Left ventricle myocardium inferior (tissue), 1 donor: ENCODE measurements at regions not wholly inside any gene's neighbourhood (a gene's known extent, or its start where the extent isn't known, plus 50 kb on each side); places are given as distances from the start of the nearest gene placed in this dataset.

Experiments
- DNase-seq: peaks from one replicate; pipeline ENCODE4 v3.0.0-alpha.2; 2020
- H3K27ac ChIP-seq: fragments of 200-600 bp; replicated peaks from 2 replicates; pipeline ENCODE4 v1.8.0; 2021
- H3K27me3 ChIP-seq: fragments of 200-600 bp; 2 replicates; pipeline ENCODE4 v1.8.0; 2021; ENCODE audit warnings: low read depth
- H3K36me3 ChIP-seq: fragments of 200-600 bp; 2 replicates; pipeline ENCODE4 v1.8.0; 2021
- H3K4me1 ChIP-seq: fragments of 200-600 bp; 2 replicates; pipeline ENCODE4 v1.8.0; 2021
- H3K4me3 ChIP-seq: fragments of 200-600 bp; 2 replicates; pipeline ENCODE4 v1.8.0; 2021; ENCODE audit warnings: mild to moderate bottlenecking, moderate library complexity
- H3K9me3 ChIP-seq: fragments of 200-600 bp; replicated peaks from 2 replicates; pipeline ENCODE4 v1.8.0; 2021
- CTCF ChIP-seq: fragments of 200-600 bp; IDR thresholded peaks from 2 replicates; pipeline ENCODE4 v1.8.0; 2021; ENCODE audit warnings: antibody characterized with exemption, mild to moderate bottlenecking, borderline replicate concordance
- intact Hi-C: fragments of 100-400 bp; cut with micrococcal nuclease; formaldehyde crosslinking; loops from one replicate; pipeline ENCODE4 v1.11.0; 2022
- donor health status: DM: no; HTN: yes; CAD: no; lungs with severe emphysema.

DNA sequence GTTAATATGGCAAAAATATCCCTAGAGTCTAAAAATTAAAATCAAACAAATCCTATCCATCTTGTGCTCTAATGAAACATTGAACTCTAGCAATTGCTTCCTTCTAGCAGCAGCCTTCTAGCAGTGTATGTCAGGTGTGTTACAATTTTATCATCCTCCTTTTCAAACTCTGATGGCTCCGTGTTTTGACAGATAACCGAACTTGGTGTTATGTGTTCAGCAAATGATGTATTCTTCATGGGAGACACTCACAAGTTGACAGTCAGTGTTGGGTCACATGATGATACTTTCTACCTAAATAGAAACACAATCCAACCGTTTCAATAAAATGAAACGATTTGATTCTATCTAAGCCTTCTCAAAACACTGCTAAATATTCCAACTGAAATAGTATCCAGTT, 525.3 kb upstream of the NOVA1 start:
- no peak for DNase-seq
- no peaks in the 10 kb centered on the region for H3K36me3 ChIP-seq
- intact Hi-C loops: no loop called here

DNA sequence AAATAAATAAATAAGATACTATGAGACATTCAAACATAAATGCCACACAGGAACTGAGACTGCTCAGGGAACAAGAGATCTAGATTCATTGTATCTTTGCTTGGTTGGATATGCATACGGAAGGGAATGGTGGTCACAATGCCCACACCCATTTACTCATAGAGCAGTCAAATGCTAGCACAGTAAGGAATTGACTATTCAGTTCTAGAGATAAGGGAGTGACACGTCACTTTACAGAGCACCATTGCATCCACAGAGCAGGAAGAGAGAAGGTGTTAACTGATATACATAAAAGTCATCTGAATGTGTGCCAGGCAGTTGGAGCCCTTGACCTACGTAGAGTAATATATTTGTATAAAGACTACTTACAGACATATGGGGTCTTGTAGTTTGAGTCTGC, 530.0 kb upstream of the NOVA1 start:
- Histone ChIP-seq H3K9me3 (peaks cover 14% of the 10 kb centered on the region), H3K27me3 (no peaks in the 10 kb centered on the region), H3K4me3 (no peak overlapping the region), H3K36me3 (no peaks in the 10 kb centered on the region), H3K4me1 (no peaks in the 10 kb centered on the region), H3K27ac (no peak overlapping the region)
- intact Hi-C loops: no loop called here
- DNase-seq: no peak
- TF ChIP-seq CTCF: no peak

More for the DNA sequence above, 525.3 kb upstream of the NOVA1 start:
- H3K4me1 ChIP-seq: no peaks in the 10 kb centered on the region
- TF ChIP-seq CTCF: no peak
- no peak overlapping the region for H3K4me3 ChIP-seq
- no peaks in the 10 kb centered on the region for H3K27me3 ChIP-seq
- peaks cover 38% of the 10 kb centered on the region for H3K9me3 ChIP-seq
- no peak overlapping the region for H3K27ac ChIP-seq

GRCh38 chr14:27134200-27134599, 536.4 kb upstream of the NOVA1 start:
- intact Hi-C loops: no loop called here
- Histone ChIP-seq H3K27ac (no peak overlapping the region), H3K36me3 (no peaks in the 10 kb centered on the region), H3K4me1 (no peaks in the 10 kb centered on the region), H3K9me3 (peaks cover 9% of the 10 kb centered on the region), H3K4me3 (no peak overlapping the region), H3K27me3 (no peaks in the 10 kb centered on the region)
- DNase-seq: no peak
- no peak for TF ChIP-seq CTCF

- intact Hi-C loops: no loop called here
- no peak overlapping the region for H3K4me3 ChIP-seq
- TF ChIP-seq CTCF: no peak
- H3K36me3 ChIP-seq: no peaks in the 10 kb centered on the region
- H3K27me3 ChIP-seq: no peaks in the 10 kb centered on the region
- H3K4me1 ChIP-seq: no peaks in the 10 kb centered on the region
- DNase-seq: no peak
- H3K9me3 ChIP-seq: peaks cover 12% of the 10 kb centered on the region
- no peak overlapping the region for H3K27ac ChIP-seq
Observed at GRCh38 chr14:27145170-27145569, 547.3 kb upstream of the NOVA1 start.

- intact Hi-C loops: no loop called here
- H3K36me3 ChIP-seq: no peaks in the 10 kb centered on the region
- peaks cover 27% of the 10 kb centered on the region for H3K9me3 ChIP-seq
- no peaks in the 10 kb centered on the region for H3K4me1 ChIP-seq
- no peak for DNase-seq
- no peak for TF ChIP-seq CTCF
- H3K27ac ChIP-seq: no peak overlapping the region
- H3K27me3 ChIP-seq: no peaks in the 10 kb centered on the region
- no peak overlapping the region for H3K4me3 ChIP-seq
Observed at GRCh38 chr14:27148143-27148542, 550.3 kb upstream of the NOVA1 start.

- Histone ChIP-seq H3K4me3 (no peak overlapping the region), H3K27ac (no peak overlapping the region), H3K27me3 (no peaks in the 10 kb centered on the region), H3K36me3 (no peaks in the 10 kb centered on the region), H3K9me3 (peaks cover 8% of the 10 kb centered on the region), H3K4me1 (no peaks in the 10 kb centered on the region)
- no peak for DNase-seq
- intact Hi-C loops: no loop called here
- TF ChIP-seq CTCF: no peak
Observed at GRCh38 chr14:27164139-27164538, 566.3 kb upstream of the NOVA1 start.
